Fibroblast of lung (primary cell): ENCODE measurements at regions not wholly inside any gene's neighbourhood (a gene's known extent, or its start where the extent isn't known, plus 50 kb on each side); places are given as distances from the start of the nearest gene placed in this dataset.

Source experiments
- DNase-seq, 2 donors: peaks; one replicate each; pipeline versions ENCODE4 v3.0.0 to v3.0.0-alpha.2; 2010; ENCODE audit warnings: low read depth in 2 of 2
- H2AFZ ChIP-seq: 2 replicates; pipeline ENCODE4 v1.5.1; 2012; ENCODE audit warnings: low read length, control low read depth, inconsistent platforms
- H3K27ac ChIP-seq: 2 replicates; pipeline ENCODE4 v1.5.1; 2011; ENCODE audit warnings: low read length, control low read depth; ENCODE audit not compliant: insufficient read depth
- H3K27me3 ChIP-seq: 2 replicates; pipeline ENCODE4 v1.5.1; 2011; ENCODE audit warnings: mild to moderate bottlenecking, low read length; ENCODE audit not compliant: control insufficient read depth, insufficient read depth
- H3K36me3 ChIP-seq: 2 replicates; pipeline ENCODE4 v1.5.1; 2011; ENCODE audit warnings: low read length; ENCODE audit not compliant: control insufficient read depth, insufficient read depth
- H3K4me1 ChIP-seq: 2 replicates; pipeline ENCODE4 v1.5.1; 2011; ENCODE audit warnings: low read length; ENCODE audit not compliant: control insufficient read depth, insufficient read depth; ENCODE audit errors: extremely low read depth
- H3K4me2 ChIP-seq: 2 replicates; pipeline ENCODE4 v1.5.1; 2011; ENCODE audit warnings: low read length, control low read depth; ENCODE audit not compliant: insufficient read depth; ENCODE audit errors: extremely low read depth
- H3K4me3 ChIP-seq, 4 experiments: fragments of 200-600 bp in 1 of 4; sonication (generic) in 1 of 4; replicated peaks in 1 of 4; 2 replicates each; pipeline ENCODE4 v1.5.1; 2011 to 2016; ENCODE audit warnings: low read length in 4 of 4, low read depth in 3 of 4, mild to moderate bottlenecking in 3 of 4, control low read depth in 2 of 4, inconsistent platforms in 1 of 4, mixed read lengths in 1 of 4; ENCODE audit not compliant: insufficient read depth in 1 of 4; ENCODE audit errors: control extremely low read depth in 1 of 4
- H3K79me2 ChIP-seq: 2 replicates; pipeline ENCODE4 v1.5.1; 2012; ENCODE audit warnings: mild to moderate bottlenecking, low read length, inconsistent platforms; ENCODE audit not compliant: control insufficient read depth, insufficient read depth
- H3K9ac ChIP-seq: 2 replicates; pipeline ENCODE4 v1.5.1; 2011; ENCODE audit warnings: mild to moderate bottlenecking, low read length, control low read depth; ENCODE audit not compliant: insufficient read depth
- H3K9me3 ChIP-seq: 2 replicates; pipeline ENCODE4 v1.5.1; 2012; ENCODE audit warnings: low read depth, low read length; ENCODE audit not compliant: control insufficient read depth, insufficient read depth
- H4K20me1 ChIP-seq: 2 replicates; pipeline ENCODE4 v1.5.1; 2011; ENCODE audit warnings: low read length; ENCODE audit not compliant: control insufficient read depth, insufficient read depth; ENCODE audit errors: extremely low read depth
- EZH2 ChIP-seq: IDR thresholded peaks from 2 replicates; pipeline ENCODE4 v1.5.1; 2012; ENCODE audit warnings: low read length, control low read depth, mild to moderate bottlenecking; ENCODE audit errors: missing control alignments
- TF ChIP-seq, protein P1 (sequence below), 2 donors: IDR thresholded peaks in 1 of 2; conservative IDR thresholded peaks in 1 of 2; 1 replicate in 1 of 2; 2 replicates in 1 of 2; pipeline ENCODE4 v1.5.1; 2011 to 2012; ENCODE audit warnings: low read length in 2 of 2, control low read depth in 1 of 2, inconsistent platforms in 1 of 2, low read depth in 1 of 2, mild to moderate bottlenecking in 1 of 2

DNA sequence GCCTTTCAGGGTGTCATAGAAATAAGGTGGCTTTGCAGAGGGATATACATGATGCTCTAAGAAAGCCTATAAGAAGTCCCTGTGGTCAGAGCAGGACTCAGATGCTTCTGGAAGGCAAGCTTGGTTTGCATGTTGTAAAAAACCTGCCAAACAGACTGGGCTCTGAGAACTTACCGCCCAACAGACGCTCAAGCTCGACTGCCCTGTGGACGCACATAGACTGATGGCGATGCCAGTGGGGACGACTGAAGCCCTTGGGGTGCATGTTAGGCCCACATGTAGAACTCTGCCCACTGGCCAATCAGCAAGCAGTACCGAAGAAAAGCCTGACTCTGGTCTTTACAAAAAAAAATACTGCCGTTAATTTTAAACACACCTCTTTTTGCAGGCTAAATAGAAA, 133.8 kb downstream of the NAV1 start:
- Histone ChIP-seq H3K9me3 (no peaks in the 10 kb centered on the region), H2AFZ (no peak overlapping the region), H3K4me1 (peaks cover 7% of the 10 kb centered on the region), H4K20me1 (peaks cover 7% of the 10 kb centered on the region), H3K79me2 (peaks cover 98% of the 10 kb centered on the region), H3K4me2 (no peak overlapping the region), H3K27ac (no peak overlapping the region), H3K36me3 (peaks cover 5% of the 10 kb centered on the region), H3K9ac (no peak overlapping the region), H3K4me3 (no peak overlapping the region), H3K27me3 (no peaks in the 10 kb centered on the region)
- TF ChIP-seq EZH2 = no peak
- TF ChIP-seq, protein P1, sequence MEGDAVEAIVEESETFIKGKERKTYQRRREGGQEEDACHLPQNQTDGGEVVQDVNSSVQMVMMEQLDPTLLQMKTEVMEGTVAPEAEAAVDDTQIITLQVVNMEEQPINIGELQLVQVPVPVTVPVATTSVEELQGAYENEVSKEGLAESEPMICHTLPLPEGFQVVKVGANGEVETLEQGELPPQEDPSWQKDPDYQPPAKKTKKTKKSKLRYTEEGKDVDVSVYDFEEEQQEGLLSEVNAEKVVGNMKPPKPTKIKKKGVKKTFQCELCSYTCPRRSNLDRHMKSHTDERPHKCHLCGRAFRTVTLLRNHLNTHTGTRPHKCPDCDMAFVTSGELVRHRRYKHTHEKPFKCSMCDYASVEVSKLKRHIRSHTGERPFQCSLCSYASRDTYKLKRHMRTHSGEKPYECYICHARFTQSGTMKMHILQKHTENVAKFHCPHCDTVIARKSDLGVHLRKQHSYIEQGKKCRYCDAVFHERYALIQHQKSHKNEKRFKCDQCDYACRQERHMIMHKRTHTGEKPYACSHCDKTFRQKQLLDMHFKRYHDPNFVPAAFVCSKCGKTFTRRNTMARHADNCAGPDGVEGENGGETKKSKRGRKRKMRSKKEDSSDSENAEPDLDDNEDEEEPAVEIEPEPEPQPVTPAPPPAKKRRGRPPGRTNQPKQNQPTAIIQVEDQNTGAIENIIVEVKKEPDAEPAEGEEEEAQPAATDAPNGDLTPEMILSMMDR (conservative IDR thresholded peaks at IDR 0.05 in 1 of 2, IDR thresholded peaks at IDR 0.05 in 1 of 2; ENCODE audit: low read depth in 1 of 2, low read length in 2 of 2) = no peak
- DNase-seq = no peak

DNA sequence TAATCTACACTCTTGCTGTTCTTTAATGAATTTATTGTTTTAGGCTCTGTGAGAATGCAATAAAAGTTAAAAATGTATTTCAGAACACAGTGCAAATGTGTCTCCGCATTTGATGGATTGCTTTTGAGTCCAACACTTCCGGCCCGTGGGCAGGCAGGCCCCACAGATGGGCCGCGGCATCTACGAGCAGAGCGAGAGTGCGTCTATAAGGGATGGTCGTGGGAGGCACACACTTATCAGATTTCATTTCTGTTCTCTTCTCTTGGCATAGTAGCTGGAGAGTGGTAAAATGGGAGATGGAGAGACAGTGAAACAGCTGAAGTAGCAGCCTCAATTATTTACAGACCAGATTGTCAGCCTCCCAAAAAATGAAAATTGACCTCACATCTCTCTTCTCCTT, 134.2 kb downstream of the NAV1 start:
- Histone ChIP-seq H3K4me2 (no peak overlapping the region), H2AFZ (no peak overlapping the region), H3K4me3 (no peak overlapping the region), H3K27me3 (no peaks in the 10 kb centered on the region), H3K27ac (no peak overlapping the region), H3K36me3 (peaks cover 5% of the 10 kb centered on the region), H4K20me1 (peaks cover 7% of the 10 kb centered on the region), H3K79me2 (peaks cover 98% of the 10 kb centered on the region), H3K4me1 (peaks cover 7% of the 10 kb centered on the region), H3K9ac (no peak overlapping the region), H3K9me3 (no peaks in the 10 kb centered on the region)
- TF ChIP-seq EZH2 = no peak
- TF ChIP-seq, protein P1 (conservative IDR thresholded peaks at IDR 0.05 in 1 of 2, IDR thresholded peaks at IDR 0.05 in 1 of 2; ENCODE audit: low read depth in 1 of 2, low read length in 2 of 2) = no peak
- DNase-seq = no peak

DNA sequence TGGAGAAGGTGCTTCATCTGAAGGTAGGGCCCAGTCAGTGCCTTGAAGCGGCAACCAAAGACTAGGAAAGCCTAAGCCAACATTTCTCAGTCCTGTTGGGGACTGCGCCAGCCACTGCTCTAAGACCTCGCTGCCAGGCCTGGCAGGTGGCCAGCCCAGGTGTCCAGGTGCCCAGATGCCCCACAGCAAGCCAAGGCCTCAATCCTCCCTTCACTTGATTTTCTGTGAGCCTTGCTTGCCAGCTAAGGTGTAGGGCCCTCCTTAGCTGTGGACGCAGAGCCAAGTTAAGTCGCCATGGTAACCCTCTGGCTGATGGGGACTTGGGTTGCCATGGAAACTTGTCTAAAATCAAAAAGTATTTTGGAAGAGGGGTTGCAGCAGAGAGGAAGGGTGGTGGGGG, 135.0 kb downstream of the NAV1 start:
- no peak for TF ChIP-seq EZH2
- TF ChIP-seq, protein P1 (conservative IDR thresholded peaks at IDR 0.05 in 1 of 2, IDR thresholded peaks at IDR 0.05 in 1 of 2; ENCODE audit: low read depth in 1 of 2, low read length in 2 of 2) = no peak
- Histone ChIP-seq H3K4me3 (no peak overlapping the region), H3K36me3 (peaks cover 2% of the 10 kb centered on the region), H3K4me2 (no peak overlapping the region), H3K27ac (no peak overlapping the region), H4K20me1 (peaks cover 7% of the 10 kb centered on the region), H3K9me3 (no peaks in the 10 kb centered on the region), H3K27me3 (no peaks in the 10 kb centered on the region), H3K4me1 (peaks cover 7% of the 10 kb centered on the region), H3K9ac (no peak overlapping the region), H3K79me2 (peaks cover 98% of the 10 kb centered on the region), H2AFZ (no peak overlapping the region)
- no peak for DNase-seq
